Muscle of leg (tissue), 3 donors: ENCODE measurements at regions not wholly inside any gene's neighbourhood (a gene's known extent, or its start where the extent isn't known, plus 50 kb on each side); places are given as distances from the start of the nearest gene placed in this dataset.

ENCODE experiments used
- DNase-seq: peaks from one replicate; pipeline ENCODE4 v3.0.0; 2013
- H3K27ac ChIP-seq: one replicate; pipeline ENCODE4 v1.5.1; 2013; ENCODE audit warnings: mild to moderate bottlenecking, low read length, control low read depth
- H3K27me3 ChIP-seq: one replicate; pipeline ENCODE4 v1.6.1; 2013; ENCODE audit warnings: low read length; ENCODE audit not compliant: control insufficient read depth, insufficient read depth
- H3K36me3 ChIP-seq: one replicate; pipeline ENCODE4 v1.6.1; 2013; ENCODE audit warnings: low read length; ENCODE audit not compliant: control insufficient read depth, insufficient read depth
- H3K4me1 ChIP-seq: one replicate; pipeline ENCODE4 v1.6.1; 2013; ENCODE audit warnings: low read length; ENCODE audit not compliant: control insufficient read depth, insufficient read depth
- H3K4me3 ChIP-seq: one replicate; pipeline ENCODE4 v1.5.1; 2013; ENCODE audit warnings: low read length, control low read depth
- H3K9me3 ChIP-seq: replicated peaks from 2 replicates; pipeline ENCODE4 v1.6.1; 2013; ENCODE audit warnings: low read depth, low read length; ENCODE audit not compliant: control insufficient read depth
- WGBS: methylation state at CpG from one replicate; pipeline ENCODE4 v1.1.5; 2013; ENCODE audit warnings: missing lambda C conversion rate; ENCODE audit not compliant: insufficient coverage; 5-methylcytosine and 5-hydroxymethylcytosine counted together

DNA sequence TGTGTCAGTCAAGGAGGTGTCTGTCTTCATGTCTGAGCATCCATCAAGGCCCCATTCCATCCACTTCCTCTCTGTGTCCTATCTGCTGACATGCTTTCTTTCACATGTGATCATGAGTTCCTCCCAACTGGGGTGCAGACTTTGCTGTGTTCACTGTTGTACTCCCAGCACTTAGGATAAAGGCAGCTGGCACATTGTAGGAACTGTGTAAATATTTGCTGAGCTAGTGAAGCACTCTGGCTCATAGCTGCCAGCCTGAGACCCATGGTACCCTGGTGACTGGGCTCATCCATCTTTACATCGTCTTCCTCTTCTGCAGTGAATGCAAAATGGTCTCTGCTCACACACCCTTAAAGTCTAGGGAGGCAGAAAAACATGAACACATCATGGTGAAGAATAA, 242.2 kb upstream of the IGFBP3 start:
- no peaks in the 10 kb centered on the region for H3K27me3 ChIP-seq
- no peaks in the 10 kb centered on the region for H3K36me3 ChIP-seq
- no peak overlapping the region for H3K4me3 ChIP-seq
- H3K4me1 ChIP-seq = peaks cover 3% of the 10 kb centered on the region
- no peak overlapping the region for H3K27ac ChIP-seq
- H3K9me3 ChIP-seq = no peaks in the 10 kb centered on the region
- whole genome bisulfite sequencing = 100% methylated on average over 1 of the region's 1 CpG
- no peak for DNase-seq

DNA sequence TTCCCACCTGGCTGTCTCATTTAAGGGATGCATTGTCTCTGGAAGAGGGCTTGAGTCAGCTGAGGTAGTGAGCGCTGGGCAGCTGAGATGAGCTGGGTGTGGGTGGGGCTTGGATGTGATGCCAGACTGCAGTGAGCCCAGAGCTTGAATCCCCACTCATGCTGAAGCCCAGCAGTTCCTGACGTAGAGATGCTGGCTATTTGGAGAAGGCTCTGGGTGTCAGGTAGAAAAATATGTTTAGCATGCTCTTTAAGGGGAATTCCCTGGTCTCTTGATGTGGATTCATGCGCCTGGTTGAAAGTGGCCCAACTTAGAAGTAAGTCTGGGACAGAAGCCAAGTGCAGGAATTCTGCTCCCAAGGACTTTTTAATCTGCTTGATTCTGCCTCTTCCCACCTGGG, 241.5 kb upstream of the IGFBP3 start:
- H3K9me3 ChIP-seq = no peaks in the 10 kb centered on the region
- no peak overlapping the region for H3K27ac ChIP-seq
- no peaks in the 10 kb centered on the region for H3K36me3 ChIP-seq
- H3K4me3 ChIP-seq = no peak overlapping the region
- peak; percentile 34 for DNase-seq
- H3K27me3 ChIP-seq = no peaks in the 10 kb centered on the region
- 44% methylated on average over 1 of the region's 3 CpGs for WGBS
- H3K4me1 ChIP-seq = peaks cover 3% of the 10 kb centered on the region

DNA sequence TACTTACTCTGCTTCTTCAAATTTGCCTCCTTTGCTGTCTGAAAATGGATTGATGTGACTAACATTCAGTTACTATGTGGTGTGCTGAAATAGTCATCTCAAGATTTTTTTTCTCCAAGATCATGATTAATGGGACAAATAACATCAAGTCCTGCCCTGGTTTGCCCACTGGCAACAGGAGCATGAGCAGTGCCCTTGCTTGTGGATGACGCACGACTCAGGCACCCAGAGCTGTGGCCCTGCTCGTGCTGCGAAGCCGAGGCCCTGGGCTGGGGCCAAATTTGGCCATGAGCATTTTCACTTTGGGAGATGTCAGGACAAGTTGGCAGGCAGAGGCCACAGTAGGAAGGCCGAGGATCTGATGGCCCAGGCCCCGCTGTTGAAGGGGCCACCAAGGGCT, 239.8 kb upstream of the IGFBP3 start:
- Histone ChIP-seq H3K4me1 (peaks cover 3% of the 10 kb centered on the region), H3K9me3 (no peaks in the 10 kb centered on the region), H3K4me3 (no peak overlapping the region), H3K36me3 (no peaks in the 10 kb centered on the region), H3K27me3 (no peaks in the 10 kb centered on the region), H3K27ac (no peak overlapping the region)
- no peak for DNase-seq
- WGBS = 93% methylated on average over 7 of the region's 7 CpGs

DNA sequence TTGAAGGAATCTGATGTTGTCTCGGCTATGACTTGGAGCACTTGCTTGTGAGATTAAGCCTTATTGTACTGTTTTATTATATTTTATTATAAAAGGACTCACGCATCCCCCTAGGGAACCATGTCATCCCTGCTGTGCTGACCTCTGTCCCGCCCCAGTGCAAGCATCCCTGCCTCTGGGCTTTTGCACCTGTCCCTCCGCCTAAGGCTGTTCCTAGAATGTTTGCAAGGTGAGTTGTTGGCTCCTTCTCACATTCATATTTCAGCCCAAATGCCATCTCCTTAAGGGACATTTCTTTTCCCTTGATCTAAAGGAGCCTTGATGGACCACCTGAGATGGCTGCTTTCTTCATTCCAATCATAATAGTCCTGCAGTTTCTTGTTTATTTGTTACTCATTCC, 236.9 kb upstream of the IGFBP3 start:
- Histone ChIP-seq H3K9me3 (no peaks in the 10 kb centered on the region), H3K4me1 (peaks cover 5% of the 10 kb centered on the region), H3K4me3 (no peak overlapping the region), H3K27me3 (no peaks in the 10 kb centered on the region), H3K36me3 (no peaks in the 10 kb centered on the region), H3K27ac (no peak overlapping the region)
- WGBS = no CpG with 5 or more reads among the region's 4 CpGs
- no peak for DNase-seq

DNA sequence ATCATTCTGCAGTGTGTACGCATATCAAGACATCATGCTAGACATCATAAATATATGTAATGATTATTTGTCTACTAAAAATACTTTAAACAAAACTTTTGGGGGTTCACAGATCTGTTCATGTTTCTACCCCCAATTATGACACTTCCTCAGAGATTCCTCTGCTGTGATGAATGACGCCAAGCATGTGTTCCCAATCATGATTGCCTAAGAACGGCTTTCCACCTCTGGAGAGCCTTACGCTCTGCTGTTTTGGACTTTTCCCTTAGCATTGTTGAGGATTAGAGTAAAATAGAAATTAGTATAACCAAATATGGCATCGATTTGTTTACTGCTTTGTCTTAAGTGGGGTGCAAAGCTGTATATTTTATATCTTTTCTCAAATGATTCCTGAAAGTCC, 236.3 kb upstream of the IGFBP3 start:
- no CpG with 5 or more reads among the region's 5 CpGs for WGBS
- H3K27me3 ChIP-seq = no peaks in the 10 kb centered on the region
- H3K9me3 ChIP-seq = no peaks in the 10 kb centered on the region
- peaks cover 2% of the 10 kb centered on the region for H3K4me1 ChIP-seq
- H3K36me3 ChIP-seq = no peaks in the 10 kb centered on the region
- peak; percentile 79 for DNase-seq
- H3K27ac ChIP-seq = no peak overlapping the region
- H3K4me3 ChIP-seq = no peak overlapping the region

DNA sequence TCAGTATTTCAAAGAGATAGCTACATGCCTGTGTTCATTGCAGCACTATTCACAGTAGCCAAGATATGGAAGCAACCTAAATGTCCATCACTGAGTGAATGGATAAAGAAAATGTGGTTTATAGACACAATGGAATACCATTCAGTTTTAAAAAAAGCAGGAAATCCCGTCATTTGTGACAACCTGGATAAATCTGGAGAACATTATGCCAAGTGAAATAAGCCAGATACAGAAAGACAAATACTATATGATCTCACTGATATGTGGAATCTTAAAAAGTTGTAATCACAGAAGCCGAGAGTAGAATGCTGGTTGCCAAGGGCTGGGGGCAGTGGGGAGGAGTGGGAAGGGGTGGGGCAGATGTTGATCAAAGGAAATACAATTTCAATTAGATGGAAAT, 235.8 kb upstream of the IGFBP3 start:
- Histone ChIP-seq H3K36me3 (no peaks in the 10 kb centered on the region), H3K4me3 (no peak overlapping the region), H3K4me1 (peaks cover 2% of the 10 kb centered on the region), H3K27ac (no peak overlapping the region), H3K27me3 (no peaks in the 10 kb centered on the region), H3K9me3 (no peaks in the 10 kb centered on the region)
- WGBS = no CpG with 5 or more reads among the region's 2 CpGs
- no peak for DNase-seq

DNA sequence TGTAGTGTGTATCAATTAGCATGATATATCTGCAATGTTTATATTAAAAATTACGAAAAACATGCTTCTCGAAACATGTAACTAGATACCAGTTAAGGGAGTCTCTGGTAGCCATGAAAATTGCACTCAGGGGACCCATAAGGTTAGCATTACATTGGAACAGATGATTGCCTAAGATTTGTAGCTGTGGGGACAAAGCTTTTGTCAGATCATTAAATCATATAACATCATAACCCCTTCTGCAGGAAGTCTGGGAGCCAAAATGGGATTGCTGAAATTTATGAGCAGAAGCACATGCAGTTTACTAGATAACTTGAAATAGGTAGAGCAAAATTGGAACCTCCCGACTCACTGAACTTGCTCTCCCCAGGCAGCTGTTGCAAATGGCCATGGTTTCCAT, 235.0 kb upstream of the IGFBP3 start:
- H3K27me3 ChIP-seq = no peaks in the 10 kb centered on the region
- WGBS = no CpG with 5 or more reads among the region's 3 CpGs
- no peak overlapping the region for H3K27ac ChIP-seq
- peak; percentile 79 for DNase-seq
- peaks cover 2% of the 10 kb centered on the region for H3K4me1 ChIP-seq
- no peaks in the 10 kb centered on the region for H3K9me3 ChIP-seq
- no peaks in the 10 kb centered on the region for H3K36me3 ChIP-seq
- no peak overlapping the region for H3K4me3 ChIP-seq

DNA sequence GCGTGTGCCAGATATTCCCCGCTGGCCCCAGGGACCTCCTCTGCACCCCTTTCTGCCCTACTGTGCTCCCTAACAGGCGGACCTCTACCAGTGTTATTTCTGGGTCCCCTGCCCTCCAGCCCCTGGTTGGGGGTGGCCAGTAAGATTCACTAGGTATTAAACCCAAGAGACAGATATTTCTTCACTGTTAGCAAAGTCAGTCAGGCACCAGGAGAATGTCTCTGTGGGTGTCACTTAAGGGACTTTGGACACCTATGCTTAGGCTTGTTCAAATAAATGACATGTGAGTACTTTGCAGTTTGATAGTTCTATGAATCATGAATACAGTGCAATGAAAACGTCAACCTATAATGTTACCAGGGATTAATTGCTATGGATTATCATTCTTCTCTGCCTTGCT, 234.3 kb upstream of the IGFBP3 start:
- Histone ChIP-seq H3K9me3 (no peaks in the 10 kb centered on the region), H3K27ac (no peak overlapping the region), H3K27me3 (no peaks in the 10 kb centered on the region), H3K36me3 (no peaks in the 10 kb centered on the region), H3K4me3 (no peak overlapping the region), H3K4me1 (peaks cover 2% of the 10 kb centered on the region)
- DNase-seq = no peak
- no CpG with 5 or more reads among the region's 4 CpGs for WGBS

DNA sequence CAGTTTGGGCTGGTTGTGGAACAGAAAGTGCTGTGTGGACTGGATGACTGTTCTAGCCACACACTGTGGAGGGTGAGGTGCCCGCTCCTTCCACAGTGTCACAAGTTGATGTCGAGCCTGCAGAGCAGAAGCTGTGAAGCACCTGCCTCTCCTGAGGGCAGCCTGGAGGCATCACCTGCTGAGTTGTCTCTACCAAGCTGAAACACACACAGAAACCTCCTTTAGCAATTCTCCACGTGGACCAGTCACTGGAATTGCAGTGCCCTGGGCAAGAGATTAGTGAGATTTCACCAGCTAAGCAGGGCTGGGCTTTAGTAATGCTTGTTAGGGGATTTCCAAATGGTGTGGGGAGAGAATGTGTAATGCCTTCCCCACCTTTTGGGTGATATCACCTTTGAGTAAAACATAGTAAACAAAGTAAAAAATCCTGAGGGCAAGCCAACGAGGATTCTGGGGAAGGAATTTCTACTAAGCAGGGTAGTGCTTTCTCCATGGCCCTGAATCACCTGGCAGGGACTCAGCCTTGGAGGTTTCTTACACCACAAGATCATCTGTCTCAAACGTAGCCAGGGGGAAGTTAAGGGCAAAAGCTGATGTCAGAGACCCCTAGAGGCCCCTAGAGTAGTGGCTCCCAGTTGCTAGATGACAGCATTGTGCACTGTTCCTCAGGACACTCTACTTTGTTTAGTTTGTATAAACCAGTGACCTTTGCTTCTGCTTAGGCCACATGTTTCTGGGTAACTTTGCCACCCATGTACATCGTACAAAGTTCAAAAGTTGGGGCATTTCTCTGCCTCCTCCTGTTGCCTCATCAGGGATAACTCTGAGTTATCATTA, 233.1 kb upstream of the IGFBP3 start:
- Histone ChIP-seq H3K4me1 (peaks cover 2% of the 10 kb centered on the region), H3K9me3 (no peaks in the 10 kb centered on the region), H3K27me3 (no peaks in the 10 kb centered on the region), H3K27ac (no peak overlapping the region), H3K36me3 (no peaks in the 10 kb centered on the region), H3K4me3 (no peak overlapping the region)
- DNase-seq = no peak
- 80% methylated on average over 2 of the region's 6 CpGs for WGBS

DNA sequence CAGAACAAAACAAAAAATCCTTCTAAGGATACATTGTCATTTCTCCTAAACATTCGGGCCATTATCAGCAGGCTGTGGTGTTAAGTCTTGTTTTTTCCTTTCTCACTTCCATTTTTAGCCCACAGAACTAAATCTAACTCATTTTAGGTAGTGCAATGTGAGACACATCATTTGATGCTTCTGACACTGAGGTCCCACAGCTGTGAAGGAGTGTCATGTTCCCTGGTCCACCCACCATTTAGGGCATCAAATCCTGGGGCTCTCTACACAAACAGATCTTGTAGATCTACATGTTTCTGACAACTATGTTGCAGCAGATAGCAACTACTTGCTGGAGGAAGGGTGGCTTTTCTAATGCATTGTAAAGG, 232.5 kb upstream of the IGFBP3 start:
- no peaks in the 10 kb centered on the region for H3K36me3 ChIP-seq
- no peak overlapping the region for H3K4me3 ChIP-seq
- no peak for DNase-seq
- H3K9me3 ChIP-seq = no peaks in the 10 kb centered on the region
- H3K27ac ChIP-seq = no peak overlapping the region
- H3K27me3 ChIP-seq = no peaks in the 10 kb centered on the region
- peaks cover 2% of the 10 kb centered on the region for H3K4me1 ChIP-seq
- WGBS = no CpG with 5 or more reads among the region's 1 CpG

DNA sequence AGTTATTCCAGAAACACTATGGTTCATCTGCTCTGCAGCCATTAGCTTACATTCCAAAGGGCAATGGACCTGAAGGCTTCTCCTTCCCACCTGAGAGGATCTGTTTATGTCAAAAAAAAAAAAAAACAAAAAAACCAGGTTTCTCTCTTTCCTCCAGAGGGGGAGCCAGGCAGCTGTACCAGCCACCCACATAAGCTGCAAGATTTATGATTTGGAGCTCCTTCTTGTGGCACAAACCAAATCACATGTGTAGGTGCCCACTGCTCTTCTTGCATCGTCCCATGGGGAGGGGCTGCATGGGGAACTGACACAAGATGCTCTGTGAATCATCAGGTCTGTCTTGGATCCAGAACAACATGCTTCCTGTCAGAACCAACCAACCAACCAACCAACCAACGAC, 231.6 kb upstream of the IGFBP3 start:
- 67% methylated on average over 1 of the region's 2 CpGs for WGBS
- no peak for DNase-seq
- Histone ChIP-seq H3K36me3 (no peaks in the 10 kb centered on the region), H3K9me3 (no peaks in the 10 kb centered on the region), H3K27me3 (no peaks in the 10 kb centered on the region), H3K4me3 (no peak overlapping the region), H3K4me1 (peaks cover 2% of the 10 kb centered on the region), H3K27ac (no peak overlapping the region)
